Posterior cingulate gyrus (tissue), 11 donors: ENCODE measurements at regions not wholly inside any gene's neighbourhood (a gene's known extent, or its start where the extent isn't known, plus 50 kb on each side); places are given as distances from the start of the nearest gene placed in this dataset.
A peak's percentile ranks its signal among the peaks of the same experiment; 100 is the strongest.

ENCODE experiments used
- DNase-seq, 10 donors: peaks; one replicate each; pipeline versions ENCODE4 v3.0.0 to v3.0.0-alpha.2; 2020 to 2021; ENCODE audit warnings: mixed read lengths in 3 of 10
- intact Hi-C: fragments of 100-400 bp; cut with DNase I; formaldehyde crosslinking; loops from one replicate; pipeline ENCODE4 v1.15.1; 2023

DNA sequence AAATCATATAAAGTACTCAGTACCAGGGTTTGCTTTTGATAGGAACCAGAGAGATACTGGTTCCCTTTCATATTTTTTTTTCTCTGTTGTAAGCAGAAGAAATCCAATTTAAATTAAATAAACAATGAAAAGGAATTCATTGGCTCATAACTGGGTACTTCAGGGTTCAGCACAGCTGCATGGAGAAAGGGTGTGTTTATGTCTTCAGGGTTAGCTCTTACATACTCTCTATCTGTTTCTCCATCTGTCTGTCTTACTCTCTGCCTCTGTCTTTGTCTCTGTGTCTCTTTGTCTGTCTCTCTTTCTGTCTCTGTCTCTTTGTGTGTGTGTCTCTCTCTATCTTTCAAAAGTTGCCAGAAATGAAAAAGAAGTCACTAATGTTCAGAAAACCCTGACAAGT is 345.9 kb downstream of the MSX2 start:
- intact Hi-C loops: no loop called here

DNA sequence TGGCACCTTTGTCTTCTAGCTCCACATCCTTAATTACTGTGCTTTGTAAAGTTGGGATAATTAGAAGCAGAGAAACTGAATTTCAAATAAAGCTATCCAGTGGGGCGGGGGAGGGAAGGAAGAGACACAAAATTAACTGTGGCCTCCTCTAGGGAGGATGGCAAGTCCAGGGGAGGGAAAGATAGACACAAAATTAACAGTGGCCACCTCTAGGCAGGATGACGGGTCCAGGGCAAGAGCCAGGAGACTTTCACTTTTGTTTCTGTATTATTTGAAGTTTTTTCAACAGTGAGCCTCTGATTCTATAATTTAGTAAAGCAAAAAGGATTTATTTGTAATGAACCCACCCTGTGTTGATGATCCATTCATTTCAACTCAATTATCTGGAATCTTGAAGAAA is 335.9 kb downstream of the MSX2 start:
- no peak for DNase-seq
- intact Hi-C loops: loop anchor here (2.0 kb wide), 1 partner anchor 57 kb away; no protein-coding TSS in a partner anchor

More for the DNA sequence above, 345.9 kb downstream of the MSX2 start:
- DNase-seq: no peak

DNA sequence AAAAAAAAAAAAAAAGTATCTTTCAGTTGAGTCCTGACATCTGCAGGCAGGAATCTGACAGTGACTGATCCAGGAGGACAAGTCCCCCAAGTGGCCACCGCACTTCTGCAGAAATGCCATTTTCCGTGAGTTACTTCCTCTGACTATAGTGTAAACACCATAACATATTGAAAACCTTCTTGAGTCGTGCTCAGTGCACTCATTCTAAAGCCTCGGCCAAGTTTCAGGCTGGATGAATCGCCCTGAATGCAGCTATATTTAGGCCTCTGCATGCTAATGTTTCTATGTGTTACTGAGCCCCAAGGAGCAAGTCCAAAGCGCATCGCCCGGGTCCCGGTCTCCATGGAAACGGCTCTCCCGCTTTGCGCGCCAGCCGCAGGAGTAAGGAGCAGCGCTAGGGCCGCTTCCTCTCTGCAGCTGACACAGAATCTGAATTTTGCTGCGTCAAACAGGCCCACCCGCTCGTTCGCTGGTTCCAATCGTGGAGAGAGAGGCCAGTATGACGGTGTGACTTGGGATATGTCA is 335.4 kb downstream of the MSX2 start:
- DNase-seq: peak; percentile 58 to 98 (median 88)
- intact Hi-C loops: loop anchor here (2.0 kb wide), 2 partner anchors 57 to 109 kb away; no protein-coding TSS in a partner anchor

DNA sequence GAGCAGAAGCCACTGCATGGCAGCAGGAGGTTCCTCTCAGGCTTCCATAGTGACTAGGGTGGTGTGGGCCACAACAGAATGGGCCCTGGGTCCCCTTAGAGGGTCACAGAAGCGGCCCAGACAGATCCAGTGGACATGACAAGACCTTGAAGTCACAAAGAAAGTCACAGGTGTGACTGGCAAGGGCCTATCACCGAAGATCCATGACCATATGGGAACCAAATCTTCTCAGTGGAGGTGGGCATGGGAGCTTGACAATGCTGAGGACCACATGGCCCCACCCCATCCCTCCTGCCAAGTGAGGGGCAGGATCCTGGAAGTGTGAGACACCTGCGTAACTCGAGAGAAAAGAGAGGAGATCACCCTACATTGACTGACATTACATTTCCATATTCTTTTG is 332.4 kb downstream of the MSX2 start:
- intact Hi-C loops: no loop called here
- DNase-seq: no peak

DNA sequence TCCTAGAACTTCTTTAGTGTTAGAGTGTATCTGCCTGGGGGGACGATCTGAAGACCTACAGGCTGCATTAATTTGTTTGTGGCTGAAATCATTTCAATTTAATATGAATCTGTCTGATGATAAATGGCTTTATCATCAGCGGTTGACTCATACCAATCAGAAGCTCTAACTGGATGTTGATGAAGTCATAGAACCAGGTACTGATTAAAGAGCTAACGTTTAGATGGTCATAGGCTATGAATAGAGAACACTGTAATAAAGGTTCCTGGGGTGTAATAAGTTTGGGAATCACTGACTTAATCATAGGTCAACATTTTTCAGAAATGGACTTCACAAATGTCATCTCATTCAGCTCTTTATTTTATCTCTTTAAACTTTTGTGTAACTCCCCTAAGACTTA is 329.9 kb downstream of the MSX2 start:
- no peak for DNase-seq
- intact Hi-C loops: no loop called here

DNA sequence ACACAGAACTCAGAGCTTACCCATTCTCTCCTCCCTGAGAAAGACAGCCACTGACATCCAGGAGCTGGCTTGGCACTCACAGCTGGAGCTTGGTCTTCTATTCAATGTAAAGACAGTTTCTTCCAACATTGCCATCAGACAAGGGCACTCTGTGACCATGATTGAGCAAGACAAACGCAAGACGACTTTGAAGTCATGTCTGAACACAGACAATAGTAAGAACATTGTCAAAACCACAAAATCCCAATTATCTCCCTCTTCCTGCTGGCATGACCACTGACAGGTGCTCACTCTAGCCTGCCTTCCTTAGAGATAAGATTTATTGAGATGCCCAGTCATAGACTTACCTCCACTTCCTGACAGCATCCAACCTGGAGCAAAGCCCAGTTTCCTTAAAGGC is 328.0 kb downstream of the MSX2 start:
- DNase-seq: no peak
- intact Hi-C loops: no loop called here

DNA sequence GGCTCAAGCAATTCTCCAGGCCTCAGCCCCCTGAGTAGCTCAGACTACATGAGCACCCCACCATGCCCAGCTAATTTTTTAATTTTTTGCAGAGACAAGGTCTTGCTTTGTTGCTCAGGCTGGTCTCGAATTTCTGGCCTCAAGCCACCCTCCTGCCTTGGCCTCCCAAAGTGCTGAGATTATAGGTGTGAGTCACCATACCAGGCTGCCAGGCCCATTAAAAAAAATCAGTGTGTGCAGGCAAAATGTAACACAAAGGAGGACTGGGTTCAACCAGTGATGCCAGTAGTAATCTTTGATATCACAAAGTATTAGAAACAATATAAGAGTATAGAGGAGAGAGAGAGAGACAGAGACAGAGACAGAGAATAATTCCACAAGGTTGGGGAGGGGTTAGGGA is 322.7 kb downstream of the MSX2 start:
- intact Hi-C loops: no loop called here
- DNase-seq: no peak

DNA sequence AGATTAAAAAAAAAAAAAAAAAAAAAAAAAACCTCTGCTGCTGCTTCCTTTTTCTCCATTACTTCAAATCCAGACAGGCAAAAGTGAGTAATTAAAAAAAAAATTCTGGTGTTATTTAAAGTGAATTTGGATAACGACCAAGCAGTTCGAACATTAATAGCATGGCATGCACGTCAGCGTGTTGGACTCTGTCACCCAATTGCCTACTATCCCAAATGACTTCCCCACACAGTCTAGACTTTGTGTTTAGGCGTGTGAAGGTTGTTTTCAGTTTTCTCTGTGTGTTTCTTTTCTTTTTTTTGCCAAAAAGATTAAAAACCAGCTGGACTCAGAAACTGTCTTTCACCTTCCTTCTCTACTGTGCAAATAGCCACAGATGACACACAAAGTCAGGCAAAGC is 321.4 kb downstream of the MSX2 start:
- intact Hi-C loops: no loop called here
- no peak for DNase-seq

DNA sequence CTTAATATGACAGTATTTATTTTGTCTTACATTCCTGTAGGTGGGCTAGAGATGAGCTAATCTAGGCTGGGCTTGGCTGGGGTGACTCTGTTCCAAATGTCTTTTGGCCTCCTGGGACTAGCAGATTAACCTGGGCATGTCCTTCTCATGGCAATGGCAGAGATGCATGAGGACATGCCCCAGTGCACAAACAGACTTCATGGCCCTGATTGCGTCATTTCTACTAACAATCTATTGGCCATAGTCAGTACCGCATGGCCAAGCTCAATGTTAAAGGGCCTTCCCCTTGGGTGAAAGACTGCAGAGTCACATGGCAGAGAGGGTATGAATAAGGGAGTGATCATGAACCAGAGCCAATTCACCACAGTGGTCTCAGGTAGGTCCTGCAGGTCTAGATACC is 313.4 kb downstream of the MSX2 start:
- intact Hi-C loops: no loop called here

DNA sequence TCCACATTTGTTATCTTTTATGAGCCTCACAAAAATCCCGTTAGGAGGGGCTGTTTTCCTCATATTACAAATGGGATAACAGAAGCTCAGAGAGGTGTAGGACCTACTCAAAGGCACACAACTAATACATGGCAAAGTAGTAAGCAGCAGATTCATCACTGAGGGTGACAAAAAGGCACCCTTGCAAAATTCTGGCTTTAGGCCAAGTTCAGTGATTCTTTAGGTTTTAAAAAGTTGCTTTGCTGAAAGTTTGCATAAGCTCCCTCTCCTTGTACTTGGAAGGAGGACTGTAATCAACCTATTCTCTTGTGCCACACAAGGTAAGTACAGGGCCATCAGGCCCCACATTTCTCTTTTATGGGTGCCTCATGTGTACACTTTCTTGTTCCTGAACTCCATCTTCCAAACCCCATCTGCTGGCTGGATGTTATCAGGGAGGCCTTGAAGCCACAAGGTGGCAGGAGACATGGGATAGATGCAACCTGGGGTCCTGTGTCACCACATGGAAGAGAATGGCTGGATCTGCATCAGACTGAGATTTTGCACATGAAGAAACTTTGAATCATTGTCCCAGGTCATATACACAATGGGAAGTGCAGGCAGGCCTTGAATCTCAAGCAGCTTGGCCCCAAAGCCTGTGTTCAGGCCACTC is 311.6 kb downstream of the MSX2 start:
- intact Hi-C loops: no loop called here
- DNase-seq: no peak

More for the DNA sequence above, 313.4 kb downstream of the MSX2 start:
- DNase-seq: no peak

DNA sequence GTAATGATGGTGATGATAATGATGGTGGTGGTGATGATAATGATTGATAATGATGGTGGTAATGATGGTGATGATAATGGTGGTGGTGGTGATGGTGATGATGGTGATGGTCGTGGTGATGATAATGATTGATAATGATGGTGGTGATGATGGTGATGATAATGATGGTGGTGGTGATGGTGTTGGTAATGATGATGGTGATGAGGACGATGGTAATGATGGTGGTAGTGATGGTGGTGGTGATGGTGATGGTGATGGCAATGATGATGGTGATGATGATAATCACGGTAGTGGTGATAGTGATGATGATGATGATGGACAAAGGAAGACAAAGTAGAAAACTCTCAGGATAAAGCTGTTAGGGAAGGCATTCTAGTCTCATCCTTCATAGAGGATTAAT is 310.5 kb downstream of the MSX2 start:
- no peak for DNase-seq
- intact Hi-C loops: no loop called here

DNA sequence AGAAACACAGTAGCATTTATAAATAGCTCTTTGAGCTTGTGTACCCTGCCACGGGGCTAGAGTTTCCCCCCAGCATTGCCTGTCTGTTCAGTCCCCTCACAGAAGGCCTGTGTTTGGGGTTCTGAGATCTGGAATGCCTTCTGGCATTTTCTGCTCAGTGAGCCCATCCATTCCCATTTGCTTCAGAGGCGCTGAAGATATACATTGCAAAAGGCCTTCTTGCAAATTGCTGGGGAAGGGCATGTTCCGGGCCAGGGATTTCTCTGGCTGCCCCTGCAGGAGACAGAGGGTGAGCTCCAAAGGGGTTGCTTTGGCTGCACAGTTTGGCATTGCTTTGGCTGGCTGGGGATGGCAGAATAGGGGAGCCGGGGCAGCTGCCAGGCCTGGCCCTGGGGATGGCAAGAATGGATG is 308.4 kb downstream of the MSX2 start:
- DNase-seq: peak in 8 of 10 donors; percentile 7 to 87 (median 32)
- intact Hi-C loops: no loop called here

DNA sequence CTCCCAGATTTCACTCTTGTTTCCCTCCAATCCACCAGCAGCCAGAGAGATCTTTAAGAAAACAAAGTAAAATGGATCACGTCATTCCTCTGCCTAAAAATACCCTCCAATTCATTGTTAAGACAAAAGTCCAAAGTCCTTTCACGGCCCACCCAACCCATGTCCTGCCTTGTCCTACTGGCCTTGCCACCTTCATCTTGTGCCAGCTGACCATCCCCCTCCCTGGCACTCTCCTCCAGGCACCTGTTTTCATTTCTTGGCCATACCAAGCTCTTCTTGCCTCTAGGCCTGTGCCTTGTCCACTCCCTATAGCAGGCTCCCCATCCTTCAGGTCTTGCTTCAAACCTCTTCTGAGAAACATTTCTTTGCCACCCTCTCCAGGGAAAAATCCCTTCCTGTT is 307.6 kb downstream of the MSX2 start:
- intact Hi-C loops: no loop called here
- DNase-seq: no peak

DNA sequence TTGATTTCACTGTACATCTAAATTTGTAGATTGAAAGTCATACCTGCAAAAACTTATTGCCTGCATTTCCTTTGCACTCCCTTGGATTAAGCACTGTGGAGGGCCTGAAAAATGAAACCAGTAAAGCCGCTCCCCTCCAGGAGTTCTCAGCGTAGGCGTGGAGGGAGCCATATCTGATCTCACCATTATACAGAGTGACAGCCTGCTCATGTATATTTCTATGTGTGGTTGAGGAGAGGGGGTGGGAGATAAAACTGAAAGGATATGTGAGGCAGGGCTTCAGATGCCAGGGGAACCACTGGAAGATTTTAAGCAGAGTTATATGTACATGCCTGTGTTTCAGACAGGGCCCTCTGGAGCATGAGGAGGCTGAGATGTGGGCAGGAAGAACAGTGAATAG is 303.0 kb downstream of the MSX2 start:
- no peak for DNase-seq
- intact Hi-C loops: no loop called here

DNA sequence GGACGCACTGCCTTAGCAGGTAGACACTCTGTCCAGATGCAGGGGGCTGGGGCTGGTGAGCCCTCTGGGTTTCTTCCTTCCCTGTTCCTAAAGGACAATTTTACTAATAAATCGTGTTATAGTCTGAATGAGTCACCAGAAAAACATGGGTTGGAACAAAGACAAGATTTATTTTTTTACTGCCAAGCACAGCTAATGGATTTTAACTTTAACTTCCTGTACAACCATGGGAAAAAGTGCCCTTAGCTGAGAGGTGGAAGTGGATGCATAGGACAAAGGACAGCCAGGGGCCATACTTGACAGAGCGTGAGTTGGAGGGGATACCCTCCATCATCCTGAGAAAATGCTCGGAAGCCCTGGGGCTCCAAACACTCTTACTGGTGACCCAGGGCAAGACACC is 300.7 kb downstream of the MSX2 start:
- DNase-seq: no peak
- intact Hi-C loops: no loop called here

DNA sequence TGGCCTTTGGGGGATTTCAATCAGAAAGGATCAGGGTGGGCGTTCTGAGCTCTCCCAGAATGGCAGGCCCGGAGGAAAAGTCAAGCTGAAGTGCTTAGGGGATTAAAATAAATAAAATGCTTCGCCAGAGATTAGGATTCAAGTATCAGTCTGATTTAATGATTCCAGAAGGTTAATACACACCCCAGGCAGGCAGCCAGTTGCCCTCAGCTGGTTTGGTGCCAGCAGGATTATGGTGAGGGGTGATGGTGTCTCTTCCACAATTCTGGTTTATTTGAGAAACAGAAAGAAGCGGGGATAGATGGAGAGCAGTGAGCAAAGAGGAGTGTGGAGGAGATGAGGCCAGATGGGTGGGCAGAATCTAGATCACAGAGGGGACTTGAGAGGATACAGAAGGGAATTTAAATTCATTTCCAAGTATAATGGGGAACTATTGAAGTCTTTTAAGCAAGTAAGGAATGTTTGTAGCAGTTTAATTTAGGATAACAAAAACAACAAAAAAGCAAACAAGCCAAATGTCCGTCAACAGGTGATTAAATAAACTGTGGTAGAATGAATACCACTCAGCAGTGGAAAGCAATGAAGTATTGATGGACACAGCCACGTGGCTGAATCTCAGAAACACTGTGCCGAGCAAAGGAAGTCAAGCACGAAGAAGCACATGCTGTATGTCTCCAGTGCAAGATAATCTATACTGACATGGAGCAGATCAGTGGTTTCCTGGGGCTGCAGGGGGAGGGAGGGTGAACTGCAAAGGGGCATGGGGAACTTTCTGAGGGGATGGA is 297.7 kb downstream of the MSX2 start:
- no peak for DNase-seq
- intact Hi-C loops: no loop called here

DNA sequence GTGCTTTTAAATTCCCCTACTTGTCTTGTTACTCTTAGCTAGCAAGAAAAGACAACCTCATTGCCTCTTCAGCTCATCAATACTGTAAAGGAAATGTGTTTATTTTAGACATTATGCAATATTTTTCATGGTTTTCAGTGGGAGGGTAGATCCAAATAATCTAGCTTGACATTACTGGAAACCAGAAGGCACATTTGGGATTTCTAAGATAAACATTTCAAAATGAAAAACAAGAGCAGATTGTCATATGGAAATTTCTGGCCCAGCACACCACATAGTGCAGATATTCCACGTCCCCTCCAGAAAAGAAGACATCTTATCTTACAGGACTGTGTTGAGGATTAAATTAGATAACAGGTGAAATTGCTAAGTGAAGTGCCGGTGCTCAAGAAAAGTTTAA is 296.9 kb downstream of the MSX2 start:
- intact Hi-C loops: no loop called here
- DNase-seq: no peak

DNA sequence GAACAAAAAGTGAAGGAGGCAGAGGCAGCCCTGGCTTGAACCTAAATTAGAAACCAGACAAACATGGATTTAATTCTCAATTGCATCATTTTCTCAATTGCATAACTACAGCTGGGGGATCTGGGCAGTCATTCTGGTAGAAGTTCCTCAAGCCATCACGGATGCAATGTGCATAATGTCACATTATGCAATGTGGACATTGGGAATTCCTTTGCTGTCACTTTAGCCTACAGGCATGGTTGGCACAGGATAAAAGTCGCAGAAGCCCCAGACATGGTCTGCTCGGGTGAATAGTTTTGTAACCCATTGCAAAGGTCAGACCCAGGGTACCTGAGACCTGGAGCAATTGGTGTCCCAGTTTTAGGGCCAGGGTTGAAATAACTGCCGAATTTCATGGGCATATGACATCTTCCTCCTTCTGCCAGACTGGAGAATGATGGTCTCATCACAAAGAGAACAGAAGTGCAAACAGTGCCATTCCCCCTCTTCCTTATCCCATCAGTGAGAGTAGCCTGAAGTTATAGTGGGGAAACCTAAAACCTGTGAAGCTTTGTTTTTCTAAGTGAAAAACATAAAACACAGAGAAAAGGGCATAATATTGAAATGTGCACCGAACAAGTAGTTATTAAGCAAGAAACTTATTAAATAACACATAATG is 290.8 kb downstream of the MSX2 start:
- intact Hi-C loops: no loop called here
- no peak for DNase-seq

DNA sequence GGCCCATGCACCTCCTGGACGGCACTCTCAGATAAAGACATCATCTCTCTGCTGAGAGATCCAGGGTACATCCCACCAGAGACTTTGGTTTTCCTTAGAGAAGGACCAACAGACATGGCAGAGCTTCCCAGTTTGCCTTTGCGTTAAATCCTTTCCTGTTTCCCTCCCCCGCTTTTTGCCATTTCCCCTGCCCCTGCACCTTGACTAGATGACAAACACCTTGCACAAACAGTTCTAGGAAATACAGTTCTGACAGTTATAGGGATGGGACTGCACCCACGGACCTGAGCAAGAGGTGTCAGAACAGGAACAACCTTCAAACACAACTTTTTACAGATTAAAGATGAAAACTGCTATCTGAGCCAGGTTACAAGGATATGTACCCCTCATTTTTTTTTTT is 288.9 kb downstream of the MSX2 start:
- intact Hi-C loops: no loop called here
- no peak for DNase-seq

DNA sequence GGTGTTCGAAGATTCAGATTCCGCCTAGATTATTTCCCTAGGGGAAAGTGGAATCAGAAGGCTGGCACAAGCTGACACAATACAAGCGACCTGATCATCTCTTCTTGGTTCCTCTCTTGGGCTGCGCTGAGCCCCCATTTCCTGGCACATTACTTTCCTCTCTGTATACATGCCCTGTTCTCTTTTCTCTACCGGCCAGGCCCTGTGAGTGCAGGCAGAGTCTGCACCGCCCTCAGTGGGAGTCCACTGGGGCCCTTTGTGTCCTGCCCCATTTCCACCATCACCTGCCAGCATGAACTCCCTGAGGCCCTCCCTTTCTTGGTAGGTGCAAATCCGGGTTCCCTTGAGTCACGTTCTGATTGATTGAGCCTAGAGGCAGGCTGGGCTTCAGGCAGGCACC is 287.9 kb downstream of the MSX2 start:
- DNase-seq: no peak
- intact Hi-C loops: no loop called here

DNA sequence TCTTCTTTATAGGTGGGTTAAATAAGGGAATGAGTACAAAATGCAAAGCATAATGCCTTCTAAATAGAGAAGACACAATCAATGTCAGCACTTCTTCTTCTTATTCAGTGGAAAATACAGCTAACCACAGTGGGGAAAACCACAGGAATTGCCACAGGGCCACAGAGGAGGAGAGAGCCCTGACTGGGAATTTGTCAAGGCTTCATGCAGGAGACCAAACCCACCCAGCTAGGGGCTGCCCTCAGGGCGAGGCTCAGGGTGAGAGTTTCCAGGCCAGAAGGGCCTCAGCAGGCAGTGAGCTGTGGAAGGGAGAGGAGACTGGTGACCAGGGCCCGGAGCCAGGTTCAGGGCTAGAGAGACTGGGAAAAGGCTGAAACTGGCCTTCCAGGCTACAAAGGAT is 279.1 kb downstream of the MSX2 start:
- peak in 1 of 10 donors; percentile 61 for DNase-seq
- intact Hi-C loops: loop anchor here (2.0 kb wide), 1 partner anchor 57 kb away; no protein-coding TSS in a partner anchor
